CD14-positive monocyte (primary cell): ENCODE measurements at regions not wholly inside any gene's neighbourhood (a gene's known extent, or its start where the extent isn't known, plus 50 kb on each side); places are given as distances from the start of the nearest gene placed in this dataset.

Experiments
- DNase-seq, 3 donors: peaks; one replicate each; pipeline ENCODE4 v3.0.0-alpha.2; 2011 to 2022
- H2AFZ ChIP-seq: 2 replicates; pipeline ENCODE4 v1.6.0; 2012; ENCODE audit warnings: mild to moderate bottlenecking, low read depth, low read length, inconsistent platforms; ENCODE audit not compliant: insufficient read depth, poor library complexity, severe bottlenecking
- H3K27ac ChIP-seq, 2 donors: 1 replicate in 1 of 2; 2 replicates in 1 of 2; pipeline ENCODE4 v1.5.1; 2012 to 2013; ENCODE audit warnings: low read length in 2 of 2, control low read depth in 1 of 2, inconsistent platforms in 1 of 2, low read depth in 1 of 2, mild to moderate bottlenecking in 1 of 2
- H3K27me3 ChIP-seq, 2 donors: one replicate each; pipeline versions ENCODE4 v1.6.0 to v1.6.1; 2011 to 2013; ENCODE audit warnings: low read length in 2 of 2; ENCODE audit not compliant: control insufficient read depth in 2 of 2, insufficient read depth in 2 of 2
- H3K36me3 ChIP-seq, 2 donors: replicated peaks in 1 of 2; 1 replicate in 1 of 2; 2 replicates in 1 of 2; pipeline versions ENCODE4 v1.5.1 to v1.6.1; 2012 to 2013; ENCODE audit warnings: low read length in 2 of 2, control low read depth in 1 of 2, inconsistent platforms in 1 of 2, mild to moderate bottlenecking in 1 of 2; ENCODE audit not compliant: insufficient read depth in 2 of 2, control insufficient read depth in 1 of 2
- H3K4me1 ChIP-seq, 2 donors: 1 replicate in 1 of 2; 2 replicates in 1 of 2; pipeline versions ENCODE4 v1.5.1 to v1.6.1; 2012 to 2013; ENCODE audit warnings: low read length in 2 of 2, control low read depth in 1 of 2, inconsistent platforms in 1 of 2, mild to moderate bottlenecking in 1 of 2, moderate library complexity in 1 of 2; ENCODE audit not compliant: insufficient read depth in 2 of 2, control insufficient read depth in 1 of 2
- H3K4me2 ChIP-seq: replicated peaks from 2 replicates; pipeline ENCODE3; 2012; ENCODE audit warnings: low read length, moderate library complexity, mild to moderate bottlenecking; ENCODE audit not compliant: poor library complexity, severe bottlenecking; ENCODE audit errors: extremely low read depth
- H3K4me3 ChIP-seq, 3 experiments: fragments of 200-600 bp in 1 of 3; sonication (generic) in 1 of 3; replicated peaks in 1 of 3; 1 replicate in 2 of 3; 2 replicates in 1 of 3; pipeline ENCODE4 v1.5.1; 2011 to 2013; ENCODE audit warnings: low read length in 3 of 3, mild to moderate bottlenecking in 3 of 3, control low read depth in 2 of 3, low read depth in 2 of 3, inconsistent platforms in 1 of 3, moderate library complexity in 1 of 3
- H3K79me2 ChIP-seq: 2 replicates; pipeline ENCODE4 v1.6.0; 2012; ENCODE audit warnings: mild to moderate bottlenecking, control low read depth, inconsistent platforms, low read length, moderate library complexity; ENCODE audit not compliant: insufficient read depth
- H3K9ac ChIP-seq: 2 replicates; pipeline ENCODE4 v1.6.0; 2017; ENCODE audit warnings: low read length, mild to moderate bottlenecking; ENCODE audit not compliant: insufficient read depth, poor library complexity, severe bottlenecking
- H3K9me3 ChIP-seq, 2 donors: replicated peaks in 1 of 2; 1 replicate in 1 of 2; 2 replicates in 1 of 2; pipeline versions ENCODE4 v1.5.1 to v1.6.1; 2012 to 2013; ENCODE audit warnings: low read length in 2 of 2, control low read depth in 1 of 2; ENCODE audit not compliant: control insufficient read depth in 1 of 2, insufficient read depth in 1 of 2
- H4K20me1 ChIP-seq: 2 replicates; pipeline ENCODE4 v1.6.0; 2012; ENCODE audit warnings: mild to moderate bottlenecking, low read length, control low read depth, moderate library complexity; ENCODE audit not compliant: insufficient read depth
- H3K27ac Mint-ChIP-seq, 7 donors: one replicate each; pipeline ENCODE4 v1.8.0; 2020; ENCODE audit warnings: mild to moderate bottlenecking in 7 of 7, mixed read lengths in 7 of 7, moderate library complexity in 6 of 7, inconsistent platforms in 2 of 7
- H3K27me3 Mint-ChIP-seq, 3 donors: one replicate each; pipeline ENCODE4 v1.8.0; 2021 to 2022; ENCODE audit warnings: low read depth in 3 of 3, mild to moderate bottlenecking in 3 of 3, mixed read lengths in 3 of 3, moderate library complexity in 3 of 3, inconsistent platforms in 1 of 3
- H3K36me3 Mint-ChIP-seq, 2 donors: one replicate each; pipeline ENCODE4 v1.8.0; 2020; ENCODE audit warnings: mixed read lengths in 2 of 2, inconsistent platforms in 1 of 2, mild to moderate bottlenecking in 1 of 2
- H3K4me1 Mint-ChIP-seq: one replicate; pipeline ENCODE4 v1.8.0; 2020; ENCODE audit warnings: mild to moderate bottlenecking, mixed read lengths
- H3K4me3 Mint-ChIP-seq, 2 donors: one replicate each; pipeline ENCODE4 v1.8.0; 2020; ENCODE audit warnings: mild to moderate bottlenecking in 2 of 2, mixed read lengths in 2 of 2, moderate library complexity in 1 of 2
- H3K9me3 Mint-ChIP-seq, 7 donors: one replicate each; pipeline ENCODE4 v1.8.0; 2020 to 2022; ENCODE audit warnings: mixed read lengths in 7 of 7, mild to moderate bottlenecking in 6 of 7, moderate library complexity in 6 of 7, inconsistent platforms in 2 of 7
- WGBS: methylation state at CpG from one replicate; pipeline ENCODE4 v1.1.5; 2013; ENCODE audit warnings: missing lambda C conversion rate; ENCODE audit not compliant: insufficient coverage; 5-methylcytosine and 5-hydroxymethylcytosine counted together
- intact Hi-C, 2 donors: fragments of 100-400 bp; cut with micrococcal nuclease; formaldehyde crosslinking; loops; one replicate each; pipeline versions ENCODE4 v1.15.0 to v1.15.1; 2023
- TF ChIP-seq, protein P1 (sequence below): fragments of 200-600 bp; IDR thresholded peaks from one replicate; pipeline ENCODE4 v1.8.0; 2022; ENCODE audit warnings: antibody characterized with exemption, mild to moderate bottlenecking

DNA sequence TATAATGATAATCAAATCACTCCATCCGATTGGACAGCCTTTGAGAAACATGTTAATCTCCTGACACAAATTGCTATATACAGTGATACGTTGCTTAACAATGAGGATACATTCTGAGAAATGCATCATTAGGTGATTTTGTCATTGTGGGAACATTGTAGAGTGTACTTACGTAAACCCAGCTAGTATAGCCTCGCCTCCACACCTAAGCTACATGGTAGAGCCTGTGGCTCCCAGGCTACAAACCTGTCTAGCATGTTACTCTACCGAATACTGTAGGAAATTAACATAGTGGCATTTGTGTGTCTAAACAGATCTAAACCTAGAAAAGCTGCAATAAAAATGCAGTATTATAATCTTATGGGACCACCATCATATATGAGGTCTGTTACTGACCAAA is 128.6 kb upstream of the PWP1 start:
- Mint-ChIP-seq H3K27ac (no peak overlapping the region), H3K36me3 (no peaks in the 10 kb centered on the region), H3K27me3 (peaks cover 0 to 2% (median 0%) of the 10 kb centered on the region in 3 donors), H3K4me3 (no peak overlapping the region), H3K4me1 (no peaks in the 10 kb centered on the region), H3K9me3 (no peaks in the 10 kb centered on the region)
- intact Hi-C loops: no loop called here
- H3K36me3 ChIP-seq: no peaks in the 10 kb centered on the region
- H3K9ac ChIP-seq: no peak overlapping the region
- no peak overlapping the region for H3K4me2 ChIP-seq
- no peaks in the 10 kb centered on the region for H4K20me1 ChIP-seq
- H2AFZ ChIP-seq: no peak overlapping the region
- no peak for DNase-seq
- TF ChIP-seq, protein P1, sequence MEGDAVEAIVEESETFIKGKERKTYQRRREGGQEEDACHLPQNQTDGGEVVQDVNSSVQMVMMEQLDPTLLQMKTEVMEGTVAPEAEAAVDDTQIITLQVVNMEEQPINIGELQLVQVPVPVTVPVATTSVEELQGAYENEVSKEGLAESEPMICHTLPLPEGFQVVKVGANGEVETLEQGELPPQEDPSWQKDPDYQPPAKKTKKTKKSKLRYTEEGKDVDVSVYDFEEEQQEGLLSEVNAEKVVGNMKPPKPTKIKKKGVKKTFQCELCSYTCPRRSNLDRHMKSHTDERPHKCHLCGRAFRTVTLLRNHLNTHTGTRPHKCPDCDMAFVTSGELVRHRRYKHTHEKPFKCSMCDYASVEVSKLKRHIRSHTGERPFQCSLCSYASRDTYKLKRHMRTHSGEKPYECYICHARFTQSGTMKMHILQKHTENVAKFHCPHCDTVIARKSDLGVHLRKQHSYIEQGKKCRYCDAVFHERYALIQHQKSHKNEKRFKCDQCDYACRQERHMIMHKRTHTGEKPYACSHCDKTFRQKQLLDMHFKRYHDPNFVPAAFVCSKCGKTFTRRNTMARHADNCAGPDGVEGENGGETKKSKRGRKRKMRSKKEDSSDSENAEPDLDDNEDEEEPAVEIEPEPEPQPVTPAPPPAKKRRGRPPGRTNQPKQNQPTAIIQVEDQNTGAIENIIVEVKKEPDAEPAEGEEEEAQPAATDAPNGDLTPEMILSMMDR: no peak
- H3K4me3 ChIP-seq: no peak overlapping the region
- WGBS: no CpG with 5 or more reads among the region's 5 CpGs
- no peaks in the 10 kb centered on the region for H3K4me1 ChIP-seq
- no peaks in the 10 kb centered on the region for H3K27me3 ChIP-seq
- H3K9me3 ChIP-seq: no peaks in the 10 kb centered on the region
- no peak overlapping the region for H3K27ac ChIP-seq
- no peaks in the 10 kb centered on the region for H3K79me2 ChIP-seq

GRCh38 chr12:107557589-107558100 is 128.0 kb upstream of the PWP1 start:
- Histone ChIP-seq H3K4me3 (no peak overlapping the region), H3K27ac (no peak overlapping the region), H3K79me2 (no peaks in the 10 kb centered on the region), H3K9ac (no peak overlapping the region), H3K4me1 (no peaks in the 10 kb centered on the region), H3K27me3 (no peaks in the 10 kb centered on the region), H4K20me1 (no peaks in the 10 kb centered on the region), H3K36me3 (no peaks in the 10 kb centered on the region), H3K9me3 (no peaks in the 10 kb centered on the region), H3K4me2 (no peak overlapping the region), H2AFZ (no peak overlapping the region)
- WGBS: 89% methylated on average over 3 of the region's 4 CpGs
- TF ChIP-seq, protein P1: no peak
- no peak for DNase-seq
- no peaks in the 10 kb centered on the region for H3K36me3 Mint-ChIP-seq
- intact Hi-C loops: no loop called here
- no peak overlapping the region for H3K27ac Mint-ChIP-seq
- H3K4me1 Mint-ChIP-seq: no peaks in the 10 kb centered on the region
- peaks cover 0 to 2% (median 0%) of the 10 kb centered on the region in 3 donors for H3K27me3 Mint-ChIP-seq
- no peaks in the 10 kb centered on the region for H3K9me3 Mint-ChIP-seq
- no peak overlapping the region for H3K4me3 Mint-ChIP-seq
